ENCODE measurements at regions not wholly inside any gene's neighbourhood (a gene's known extent, or its start where the extent isn't known, plus 50 kb on each side); places are given as distances from the start of the nearest gene placed in this dataset.
"Not testable (repeated sequence)": the region's sequence is repeated elsewhere in the genome, so short reads cannot be mapped to it uniquely, and the experiment has no call there.

GRCh38 chr14:37785298-37785697 lies 189.9 kb downstream of the TTC6 start:
- not testable (repeated sequence) for DNase-seq

DNA sequence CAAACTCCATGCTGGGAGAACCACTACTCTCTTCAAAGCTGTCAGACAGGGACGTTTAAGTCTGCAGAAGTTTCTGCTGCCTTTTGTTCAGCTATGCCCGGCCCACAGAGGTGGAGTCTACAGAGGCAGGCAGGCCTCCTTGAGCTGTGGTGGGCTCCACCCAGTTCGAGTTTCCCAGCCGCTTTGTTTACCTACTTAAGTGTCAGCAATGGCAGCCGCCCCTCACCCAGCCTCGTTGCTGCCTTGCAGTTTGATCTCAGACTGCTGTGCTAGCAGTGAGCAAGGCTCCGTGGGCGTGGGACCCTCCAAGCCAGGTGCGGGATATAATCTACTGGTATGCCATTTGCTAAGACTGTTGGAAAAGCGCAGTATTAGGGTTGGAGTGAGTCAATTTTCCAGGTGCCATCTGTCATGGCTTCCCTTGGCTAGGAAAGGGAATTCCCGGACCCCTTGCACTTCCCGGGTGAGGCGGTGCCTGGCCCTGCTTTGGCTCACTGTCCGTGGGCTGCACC lies 190.7 kb downstream of the TTC6 start:
- DNase-seq: not testable (repeated sequence)

DNA sequence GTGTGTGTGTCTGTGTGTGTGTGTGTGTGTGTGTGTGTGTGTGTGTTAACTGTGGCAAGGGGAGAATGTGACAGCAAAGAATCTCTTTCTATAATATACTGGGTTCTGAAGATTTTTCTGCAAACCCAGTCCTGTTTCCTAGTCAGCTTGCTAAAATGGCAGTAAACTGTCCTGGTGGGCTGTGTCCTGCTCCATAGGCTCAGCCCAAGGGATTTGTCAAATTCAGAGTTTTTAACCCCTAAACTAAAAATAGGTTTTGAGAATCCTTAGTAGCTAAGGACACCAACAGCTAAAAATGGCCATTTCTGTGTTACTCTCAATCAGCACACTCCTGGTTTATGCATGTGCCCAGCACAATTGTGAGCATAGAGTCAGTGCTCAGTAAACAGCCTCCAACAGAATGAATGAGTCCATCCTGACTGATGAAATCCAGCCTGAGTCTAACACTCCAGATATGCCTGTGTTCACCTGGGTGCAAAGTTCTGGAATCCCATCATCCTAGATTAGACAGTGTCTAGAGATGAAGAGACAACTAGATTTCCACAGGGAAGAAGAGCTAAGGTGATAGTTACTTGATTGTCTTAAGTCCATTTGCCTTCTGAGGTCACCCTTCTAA lies 192.6 kb downstream of the TTC6 start:
- no peak for DNase-seq

DNA sequence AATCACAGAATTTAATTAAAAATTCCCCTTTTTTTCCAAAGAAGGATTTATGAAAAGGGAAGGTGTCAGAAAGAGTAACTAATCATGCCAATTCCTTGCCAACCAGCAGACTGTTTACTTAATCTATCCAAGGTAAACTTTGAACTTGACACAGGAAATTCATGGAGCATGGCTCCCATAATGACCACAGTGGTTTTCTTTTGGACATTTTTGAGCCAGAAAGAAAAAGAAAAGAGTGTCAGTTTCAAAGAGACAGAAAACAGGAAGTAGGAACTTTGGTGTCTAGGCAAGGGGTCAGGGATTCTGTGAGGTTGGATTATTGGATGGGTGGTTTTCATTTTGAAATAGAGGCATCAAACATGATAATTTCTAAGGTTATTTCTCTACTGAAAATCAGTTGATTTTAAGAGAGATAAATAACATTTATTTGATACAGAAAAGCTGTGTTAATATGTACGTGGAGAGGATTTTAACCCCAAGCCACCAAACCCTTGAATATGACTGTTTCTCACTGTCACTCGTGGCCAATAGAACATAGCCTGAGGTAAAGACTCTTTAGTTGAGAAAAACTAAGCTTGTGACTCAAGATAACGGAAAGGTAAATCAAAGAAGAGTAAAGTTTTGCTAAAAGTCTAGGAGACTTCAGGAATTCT lies 196.1 kb downstream of the TTC6 start:
- DNase-seq: no peak

- no peak for DNase-seq
Observed at GRCh38 chr14:37792124-37792523, 196.7 kb downstream of the TTC6 start.

DNA sequence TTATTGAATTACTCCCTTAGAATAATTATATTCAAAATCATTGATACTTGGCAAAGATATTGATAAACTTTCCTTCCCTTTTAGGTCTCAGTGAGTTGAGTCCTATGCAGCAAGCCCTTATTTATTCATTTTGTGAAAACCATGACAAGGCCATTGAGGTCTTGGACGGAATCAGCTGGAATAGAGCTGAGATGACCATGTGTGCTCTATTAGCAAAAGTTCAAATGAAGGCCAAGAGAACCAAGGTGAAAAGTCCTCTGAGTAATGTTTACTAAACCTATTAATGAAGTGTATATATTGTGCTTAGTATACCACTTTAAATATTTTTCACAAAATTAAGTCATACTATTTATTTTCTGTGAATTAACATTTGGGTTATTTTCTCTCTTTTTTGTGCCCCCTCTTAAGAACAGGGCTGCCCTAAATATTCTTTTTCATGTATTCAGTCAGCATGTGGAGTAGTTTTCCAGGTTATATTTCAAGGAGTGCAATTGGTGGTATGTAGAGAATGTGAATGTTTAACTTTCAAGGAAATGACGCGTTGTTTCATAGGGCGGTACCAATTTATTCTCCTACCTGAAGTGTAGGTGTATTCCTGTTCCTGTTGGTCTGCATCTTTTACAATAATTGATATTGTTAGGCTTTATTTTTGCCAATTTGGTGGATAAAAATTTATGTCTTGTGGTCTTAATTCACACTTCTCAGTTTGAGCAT lies 201.4 kb downstream of the TTC6 start:
- no peak for DNase-seq

DNA sequence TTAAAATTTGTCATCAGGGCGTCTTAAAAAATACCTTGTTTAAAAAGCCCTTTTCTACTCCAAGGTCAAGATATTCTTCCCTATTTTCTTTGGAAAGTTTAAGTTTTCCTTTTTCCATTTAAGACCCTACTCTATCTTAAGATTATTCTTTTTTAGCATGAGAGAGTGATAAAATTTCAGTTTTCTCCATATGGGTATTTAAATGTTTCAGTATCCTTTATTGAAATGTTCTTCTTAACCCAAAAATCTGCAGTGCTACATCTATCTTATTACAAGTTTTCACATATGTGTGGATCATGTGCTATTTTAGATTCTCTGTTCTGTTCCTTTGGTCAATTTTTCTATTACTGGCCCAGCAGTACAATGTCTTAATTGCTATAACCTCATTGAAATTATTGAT lies 202.2 kb downstream of the TTC6 start:
- DNase-seq: no peak

GRCh38 chr14:37807722-37808121 lies 212.3 kb downstream of the TTC6 start:
- DNase-seq: no peak

DNA sequence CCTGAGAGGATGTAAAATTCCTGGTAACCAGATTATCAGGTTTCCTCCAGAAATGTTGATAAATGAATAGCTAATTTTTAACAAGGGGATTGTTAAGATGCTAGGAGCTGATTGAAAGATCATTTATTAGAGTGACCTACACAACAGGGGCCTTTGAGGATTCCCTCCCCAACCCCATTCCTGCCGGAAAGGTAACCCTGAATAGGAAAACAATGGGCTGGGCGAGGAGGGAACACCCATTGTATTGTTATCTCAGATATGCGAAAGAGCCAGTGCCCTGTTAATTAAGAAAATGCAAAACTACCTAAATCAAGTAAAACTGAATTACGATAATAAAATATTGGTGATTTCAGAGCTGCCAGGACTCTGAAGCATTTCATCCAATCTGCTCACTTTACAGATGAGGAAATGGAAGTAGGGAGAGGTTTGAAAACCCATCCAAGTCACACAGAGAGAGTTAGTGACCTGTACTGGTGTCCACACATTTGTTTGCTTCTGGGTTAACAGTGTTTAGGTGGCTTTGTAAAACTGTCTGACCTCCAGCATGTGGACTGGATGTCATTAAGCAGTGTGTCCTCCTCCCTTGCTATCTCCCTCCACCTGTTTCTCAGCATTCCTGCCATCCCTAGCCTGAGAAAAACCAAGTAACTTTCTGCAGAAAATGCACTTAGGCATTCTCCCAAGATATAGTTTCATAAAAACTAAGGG lies 214.8 kb downstream of the TTC6 start:
- DNase-seq: no peak

GRCh38 chr14:37813732-37814131 lies 218.3 kb downstream of the TTC6 start:
- DNase-seq: no peak

GRCh38 chr14:37816135-37816534 lies 220.7 kb downstream of the TTC6 start:
- DNase-seq: no peak

DNA sequence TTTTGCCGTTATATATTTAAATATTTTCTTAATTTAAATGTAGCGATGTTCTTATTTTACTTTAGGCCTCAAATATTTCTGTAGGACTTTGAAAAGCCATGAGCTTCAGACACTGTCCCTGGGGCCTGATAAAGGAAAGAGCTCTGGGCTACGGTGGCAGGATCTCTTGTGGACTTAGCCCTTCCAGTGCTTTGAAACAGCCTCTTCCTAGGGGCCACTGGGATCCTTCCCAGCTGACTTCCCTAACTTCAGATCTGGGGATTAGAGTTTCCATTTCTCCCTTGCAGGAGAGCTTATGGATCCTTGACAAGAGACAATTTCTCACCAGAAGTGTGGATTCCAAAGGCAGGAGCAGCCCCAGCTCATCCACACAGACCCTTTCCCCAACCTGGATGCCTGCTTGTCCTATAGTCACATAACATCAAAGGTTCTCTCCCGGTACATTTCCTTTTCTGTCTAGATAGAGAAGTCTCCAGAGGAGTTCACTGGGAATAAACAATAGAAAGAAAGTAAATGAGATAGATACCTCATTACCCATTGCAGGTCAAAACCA lies 221.4 kb downstream of the TTC6 start:
- no peak for DNase-seq

- DNase-seq: no peak
Observed at GRCh38 chr14:37819155-37820015, 224.0 kb downstream of the TTC6 start.

GRCh38 chr14:37820810-37821209 lies 225.4 kb downstream of the TTC6 start:
- DNase-seq: not testable (repeated sequence)

DNA sequence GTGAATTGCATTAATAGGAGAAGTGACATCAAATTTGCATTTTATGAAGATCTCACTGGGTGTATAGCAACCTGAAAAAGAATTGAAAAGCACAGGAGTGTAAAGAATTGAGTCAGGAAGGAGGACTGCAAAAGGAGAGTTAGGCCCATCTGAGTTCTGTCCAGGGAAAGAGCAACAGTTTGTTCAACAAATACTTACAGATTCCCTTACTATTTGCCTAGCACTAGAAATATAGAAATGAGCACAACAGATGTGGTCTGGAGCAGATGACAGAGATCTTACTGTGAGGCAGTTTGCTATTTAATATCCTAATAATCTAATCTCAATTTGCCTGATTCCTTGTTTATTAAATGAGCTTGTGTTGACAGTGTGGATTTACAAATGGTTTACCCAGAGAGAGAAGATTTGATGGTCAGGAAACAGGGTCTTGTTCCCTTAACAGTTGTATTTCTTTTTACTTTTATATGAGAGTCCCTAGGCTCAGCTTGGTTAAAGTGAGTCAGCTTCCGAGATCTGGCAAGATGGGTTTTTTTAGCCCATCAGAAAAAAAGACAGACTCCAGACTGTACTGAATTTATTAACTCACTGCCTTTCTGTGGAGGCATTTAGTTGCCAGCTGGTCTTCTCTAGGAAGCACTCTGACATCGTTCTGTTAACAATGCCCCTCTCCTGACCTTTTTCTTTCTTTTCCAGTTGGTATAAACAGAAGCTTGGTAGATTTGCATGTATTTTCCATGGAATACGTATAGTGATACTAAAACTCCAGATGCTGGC lies 229.7 kb downstream of the TTC6 start:
- no peak for DNase-seq

DNA sequence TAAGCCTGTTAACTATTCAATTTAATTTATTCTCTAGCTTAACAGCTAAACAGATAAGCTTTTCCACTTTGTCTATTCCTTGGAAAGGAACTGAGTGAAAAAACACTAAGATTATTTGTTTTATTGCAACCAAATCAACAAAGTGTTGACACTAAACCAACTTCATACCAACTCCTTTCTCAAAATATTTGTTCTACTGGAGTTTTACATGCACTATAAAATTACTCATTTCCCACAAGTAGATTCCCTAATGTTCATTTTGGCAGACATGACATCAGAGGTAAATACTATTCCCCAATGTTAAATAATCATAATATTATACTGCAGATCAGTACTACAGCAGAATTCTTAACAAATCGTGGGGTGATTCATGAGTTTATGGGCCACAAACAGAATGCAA lies 231.4 kb downstream of the TTC6 start:
- no peak for DNase-seq

GRCh38 chr14:37830271-37830670 lies 234.8 kb downstream of the TTC6 start:
- no peak for DNase-seq

GRCh38 chr14:37834275-37834674 lies 238.8 kb downstream of the TTC6 start:
- no peak for DNase-seq

- not testable (repeated sequence) for DNase-seq
Observed at GRCh38 chr14:37838778-37839177, 243.3 kb downstream of the TTC6 start.

DNA sequence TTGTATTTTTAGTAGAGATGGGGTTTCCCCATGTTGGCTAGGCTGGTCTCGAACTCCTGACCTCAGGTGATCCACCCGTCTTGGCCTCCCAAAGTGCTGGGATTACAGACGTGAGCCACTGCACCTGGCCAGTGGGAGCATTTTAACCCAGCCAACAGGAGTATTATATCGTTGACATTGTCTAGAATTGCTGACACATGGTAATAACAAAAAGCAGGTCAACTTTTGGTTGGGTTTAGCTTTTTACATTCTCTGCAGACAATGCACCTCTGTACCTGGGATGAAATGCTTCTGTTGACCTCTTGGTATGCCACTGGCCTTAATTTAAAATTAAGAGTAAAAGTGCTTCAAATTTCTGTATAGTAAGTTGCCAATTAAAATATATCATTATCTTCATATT lies 245.6 kb downstream of the TTC6 start:
- not testable (repeated sequence) for DNase-seq

All from nucleus accumbens (tissue), 56 donors.